T-helper 1 cell treated with Interleukin-12 subunit alpha and Interleukin-12 subunit beta and Interleukin-4 antibody, amounts not matched to agents 30 μg/mL and 1 μg/mL, for 36 hours (primary cell): ENCODE measurements at regions not wholly inside any gene's neighbourhood (a gene's known extent, or its start where the extent isn't known, plus 50 kb on each side); places are given as distances from the start of the nearest gene placed in this dataset.
"Not testable (repeated sequence)": the region's sequence is repeated elsewhere in the genome, so short reads cannot be mapped to it uniquely, and the experiment has no call there.

Experiments used
- H3K27ac Mint-ChIP-seq: one replicate; pipeline ENCODE4 v1.8.0; 2021; ENCODE audit warnings: mild to moderate bottlenecking, mixed read lengths
- H3K27me3 Mint-ChIP-seq: one replicate; pipeline ENCODE4 v1.8.0; 2021; ENCODE audit warnings: low read depth, mixed read lengths
- H3K36me3 Mint-ChIP-seq: one replicate; pipeline ENCODE4 v1.8.0; 2021; ENCODE audit warnings: low read depth, mixed read lengths
- H3K4me1 Mint-ChIP-seq: one replicate; pipeline ENCODE4 v1.8.0; 2021; ENCODE audit warnings: low read depth, mixed read lengths
- H3K4me3 Mint-ChIP-seq: one replicate; pipeline ENCODE4 v1.8.0; 2021; ENCODE audit warnings: mild to moderate bottlenecking, moderate library complexity, mixed read lengths
- H3K9me3 Mint-ChIP-seq: one replicate; pipeline ENCODE4 v1.8.0; 2021; ENCODE audit warnings: mixed read lengths

GRCh38 chr11:22127981-22128380 is 64.9 kb upstream of the ANO5 start:
- H3K36me3 Mint-ChIP-seq, H3K27ac Mint-ChIP-seq, H3K4me1 Mint-ChIP-seq, H3K4me3 Mint-ChIP-seq, H3K27me3 Mint-ChIP-seq: not testable (repeated sequence)
- H3K9me3 Mint-ChIP-seq = peaks cover 14% of the 10 kb centered on the region

- H3K36me3 Mint-ChIP-seq = no peaks in the 10 kb centered on the region
- H3K27ac Mint-ChIP-seq = no peak overlapping the region
- no peak overlapping the region for H3K4me3 Mint-ChIP-seq
- peaks cover 14% of the 10 kb centered on the region for H3K9me3 Mint-ChIP-seq
- no peaks in the 10 kb centered on the region for H3K27me3 Mint-ChIP-seq
- H3K4me1 Mint-ChIP-seq = no peaks in the 10 kb centered on the region
Measured at GRCh38 chr11:22130462-22131053, 62.3 kb upstream of the ANO5 start.

- Mint-ChIP-seq H3K4me3 (no peak overlapping the region), H3K4me1 (no peaks in the 10 kb centered on the region), H3K27ac (no peak overlapping the region), H3K9me3 (peaks cover 4% of the 10 kb centered on the region), H3K36me3 (no peaks in the 10 kb centered on the region), H3K27me3 (no peaks in the 10 kb centered on the region)
Measured at GRCh38 chr11:22133776-22134175, 59.1 kb upstream of the ANO5 start.

- H3K4me1 Mint-ChIP-seq = no peaks in the 10 kb centered on the region
- no peaks in the 10 kb centered on the region for H3K27me3 Mint-ChIP-seq
- H3K36me3 Mint-ChIP-seq = no peaks in the 10 kb centered on the region
- H3K27ac Mint-ChIP-seq = no peak overlapping the region
- H3K9me3 Mint-ChIP-seq = no peaks in the 10 kb centered on the region
- no peak overlapping the region for H3K4me3 Mint-ChIP-seq
Measured at GRCh38 chr11:22138264-22138663, 54.6 kb upstream of the ANO5 start.
